SJCRH30 (cell line): ENCODE measurements at regions not wholly inside any gene's neighbourhood (a gene's known extent, or its start where the extent isn't known, plus 50 kb on each side); places are given as distances from the start of the nearest gene placed in this dataset.
A peak's percentile ranks its signal among the peaks of the same experiment; 100 is the strongest.

Experiments
- DNase-seq, 2 experiments: peaks; one replicate each; pipeline ENCODE4 v3.0.0-alpha.2; 2015 to 2020
- H3K27ac ChIP-seq: fragments of 250-450 bp; sonication (Bioruptor Pico); 2 replicates; pipeline ENCODE4 v1.5.1; 2020; ENCODE audit warnings: mild to moderate bottlenecking, moderate library complexity
- H3K27me3 ChIP-seq: fragments of 250-450 bp; sonication (Bioruptor Pico); 2 replicates; pipeline ENCODE4 v1.5.1; 2020; ENCODE audit warnings: mild to moderate bottlenecking, moderate library complexity
- H3K36me3 ChIP-seq: fragments of 250-450 bp; sonication (Bioruptor Pico); 2 replicates; pipeline ENCODE4 v1.5.1; 2020; ENCODE audit warnings: mild to moderate bottlenecking, moderate library complexity
- H3K4me1 ChIP-seq: fragments of 250-450 bp; sonication (Bioruptor Pico); 2 replicates; pipeline ENCODE4 v1.5.1; 2020; ENCODE audit warnings: mild to moderate bottlenecking, moderate library complexity
- H3K4me3 ChIP-seq: fragments of 250-450 bp; sonication (Bioruptor Pico); 2 replicates; pipeline ENCODE4 v1.5.1; 2020; ENCODE audit warnings: mild to moderate bottlenecking, moderate library complexity
- H3K9me3 ChIP-seq: fragments of 250-450 bp; sonication (Bioruptor Pico); replicated peaks from 2 replicates; pipeline ENCODE4 v1.5.1; 2020; ENCODE audit warnings: mild to moderate bottlenecking, moderate library complexity

DNA sequence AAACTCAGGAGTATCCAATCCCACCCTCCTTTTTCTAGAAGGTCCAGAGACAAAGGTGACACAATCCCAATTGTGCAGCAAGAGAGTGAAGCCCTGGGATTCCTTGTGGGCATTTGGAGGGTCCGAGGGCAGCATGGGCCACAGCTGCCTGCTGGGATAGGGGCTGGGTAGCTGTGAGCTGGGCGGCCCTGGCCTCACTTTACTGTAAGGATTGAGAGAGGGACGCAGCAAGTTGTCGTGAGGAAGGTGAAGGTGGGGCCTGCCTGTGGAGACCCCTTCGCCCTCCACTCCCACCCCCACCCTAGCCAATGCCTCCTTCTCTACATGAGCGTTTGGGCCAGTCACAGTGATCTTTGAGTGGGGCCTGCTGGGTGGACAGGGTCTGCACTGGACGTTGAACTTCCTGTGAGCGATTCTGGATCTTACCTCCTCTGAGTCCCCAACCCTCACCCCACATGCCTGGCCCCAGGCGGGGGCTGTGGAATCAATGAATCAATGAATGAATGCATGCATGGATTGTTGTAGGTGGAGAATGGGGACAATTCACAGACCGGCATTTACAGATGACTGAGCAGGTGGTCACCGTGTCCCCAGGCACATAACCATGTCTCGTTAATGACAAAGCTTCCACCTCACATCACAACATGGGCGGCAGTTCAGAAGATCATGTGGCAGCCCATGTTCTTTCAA lies 107.2 kb downstream of the INHBB start:
- no peaks in the 10 kb centered on the region for H3K9me3 ChIP-seq
- DNase-seq = no peak
- H3K4me3 ChIP-seq = no peak overlapping the region
- H3K4me1 ChIP-seq = no peaks in the 10 kb centered on the region
- no peak overlapping the region for H3K27ac ChIP-seq
- no peaks in the 10 kb centered on the region for H3K36me3 ChIP-seq
- peaks cover 20% of the 10 kb centered on the region for H3K27me3 ChIP-seq

DNA sequence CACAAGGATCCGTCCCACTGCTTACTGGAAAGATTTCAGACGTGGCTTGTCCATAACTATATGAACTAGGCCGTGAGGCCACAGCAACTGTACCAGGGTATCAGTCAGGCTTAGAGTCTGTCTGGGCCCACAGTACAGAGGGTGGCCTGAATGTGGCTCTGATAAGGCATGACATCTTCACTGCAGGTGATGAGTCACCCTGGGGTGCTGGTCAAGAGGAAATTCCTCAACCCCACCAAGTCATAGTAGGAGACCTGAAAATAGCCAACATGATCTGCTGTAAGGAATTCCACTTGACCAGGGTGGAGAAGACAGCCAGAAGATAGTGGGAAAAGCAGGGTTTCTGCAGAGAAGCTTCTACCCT lies 107.7 kb downstream of the INHBB start:
- no peak for DNase-seq
- Histone ChIP-seq H3K27ac (no peak overlapping the region), H3K27me3 (peaks cover 20% of the 10 kb centered on the region), H3K9me3 (no peaks in the 10 kb centered on the region), H3K4me3 (no peak overlapping the region), H3K36me3 (no peaks in the 10 kb centered on the region), H3K4me1 (no peaks in the 10 kb centered on the region)

DNA sequence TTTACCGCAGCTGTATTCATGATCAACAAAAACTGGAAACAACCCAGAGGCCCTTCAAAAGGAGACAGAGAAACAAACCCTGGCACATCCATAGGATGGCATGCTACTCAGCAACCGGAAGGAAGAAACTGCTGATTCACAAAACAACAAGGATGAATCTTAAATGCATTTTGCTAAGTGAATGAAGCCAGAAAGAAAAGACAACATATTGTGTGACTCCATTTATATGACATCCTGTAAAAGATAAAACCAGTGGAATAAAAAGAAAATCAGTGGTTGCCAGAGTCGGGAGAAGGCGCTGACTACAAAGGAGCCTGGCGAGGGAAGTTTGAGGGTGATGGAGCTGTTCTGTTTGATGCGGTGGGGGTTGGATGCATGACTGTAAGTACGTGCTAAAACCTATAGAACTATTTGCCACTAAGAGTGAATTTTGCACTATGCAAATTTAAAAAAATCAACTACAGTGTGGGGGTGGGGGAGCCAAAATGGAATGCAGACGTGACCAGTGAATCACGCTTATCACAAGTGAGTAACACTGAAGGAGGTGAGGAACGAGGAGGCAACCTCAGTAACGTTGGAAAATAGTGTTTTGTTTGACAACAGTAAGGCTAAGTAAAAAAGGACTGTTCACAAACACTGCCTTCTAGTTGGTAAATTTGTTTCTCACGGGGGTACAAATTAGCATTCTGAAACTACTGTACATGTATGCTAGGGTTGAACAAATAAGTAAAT lies 108.9 kb downstream of the INHBB start:
- no peaks in the 10 kb centered on the region for H3K36me3 ChIP-seq
- H3K4me1 ChIP-seq = no peaks in the 10 kb centered on the region
- no peak overlapping the region for H3K27ac ChIP-seq
- no peak overlapping the region for H3K4me3 ChIP-seq
- no peaks in the 10 kb centered on the region for H3K9me3 ChIP-seq
- peaks cover 17% of the 10 kb centered on the region for H3K27me3 ChIP-seq
- DNase-seq = no peak

DNA sequence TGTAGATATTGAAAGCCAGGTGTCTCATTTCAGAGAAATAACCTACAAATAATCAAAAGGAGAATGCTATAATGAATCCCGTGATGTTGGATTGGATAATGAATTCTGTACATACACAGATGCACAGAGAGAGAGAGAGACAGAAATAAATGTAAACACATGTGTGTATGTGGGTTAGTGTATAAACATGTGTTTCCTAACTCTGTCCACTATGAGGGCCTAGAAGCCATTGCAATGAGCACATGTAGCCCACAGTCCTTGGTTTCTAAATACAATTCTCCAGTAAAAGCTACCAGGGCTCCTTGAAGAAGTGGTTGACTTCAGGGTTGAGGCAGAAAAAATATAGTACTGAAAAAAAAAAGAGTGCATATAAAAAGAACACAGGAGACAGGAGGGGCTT lies 109.5 kb downstream of the INHBB start:
- Histone ChIP-seq H3K36me3 (no peaks in the 10 kb centered on the region), H3K9me3 (no peaks in the 10 kb centered on the region), H3K4me1 (no peaks in the 10 kb centered on the region), H3K4me3 (no peak overlapping the region), H3K27ac (no peak overlapping the region), H3K27me3 (peaks cover 15% of the 10 kb centered on the region)
- DNase-seq = no peak

DNA sequence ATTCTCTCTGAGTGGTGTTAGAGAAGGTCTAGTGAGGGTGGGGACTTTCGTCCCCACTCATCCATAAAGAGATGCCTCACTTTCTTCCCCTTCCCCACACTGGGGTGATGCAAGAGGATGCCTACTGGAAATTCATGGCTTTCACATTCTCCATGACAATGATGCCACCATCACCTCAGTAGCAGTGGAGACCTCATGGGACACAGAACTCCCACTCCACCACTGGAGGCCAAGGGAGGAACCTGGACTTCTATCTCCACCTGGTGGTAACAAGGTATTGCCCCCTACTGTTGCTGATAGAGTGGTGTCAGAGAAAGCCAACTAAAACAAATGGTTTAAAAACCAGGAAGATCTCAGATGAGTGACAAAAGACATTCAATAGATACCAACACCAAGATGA lies 110.9 kb downstream of the INHBB start:
- no peaks in the 10 kb centered on the region for H3K4me1 ChIP-seq
- H3K27ac ChIP-seq = no peak overlapping the region
- DNase-seq = no peak
- peaks cover 7% of the 10 kb centered on the region for H3K27me3 ChIP-seq
- H3K4me3 ChIP-seq = no peak overlapping the region
- no peaks in the 10 kb centered on the region for H3K9me3 ChIP-seq
- H3K36me3 ChIP-seq = no peaks in the 10 kb centered on the region

DNA sequence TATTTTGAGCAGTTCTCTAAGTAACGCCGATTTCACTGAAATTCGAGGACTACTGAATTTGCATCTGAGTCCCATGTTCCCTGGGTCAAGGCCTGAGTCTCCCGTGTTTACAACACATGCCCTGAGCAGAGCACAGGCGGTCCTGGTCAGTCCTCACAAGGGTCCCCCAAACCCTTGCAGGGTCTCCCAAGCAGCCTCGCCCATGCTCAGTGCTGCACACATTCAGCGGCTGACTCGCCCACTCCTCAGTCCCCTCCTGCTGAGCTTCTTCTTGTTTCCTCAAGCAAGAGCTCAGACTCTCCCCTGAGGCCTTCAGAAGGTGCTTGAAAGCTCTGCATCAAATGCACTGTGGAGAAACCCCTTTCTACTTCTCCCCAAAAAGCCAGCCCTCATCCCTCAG lies 114.6 kb downstream of the INHBB start:
- H3K27ac ChIP-seq = no peak overlapping the region
- no peak overlapping the region for H3K4me3 ChIP-seq
- no peak for DNase-seq
- no peaks in the 10 kb centered on the region for H3K36me3 ChIP-seq
- no peaks in the 10 kb centered on the region for H3K4me1 ChIP-seq
- no peaks in the 10 kb centered on the region; the same call in 1 of the 2 replicates for H3K27me3 ChIP-seq
- H3K9me3 ChIP-seq = no peaks in the 10 kb centered on the region

DNA sequence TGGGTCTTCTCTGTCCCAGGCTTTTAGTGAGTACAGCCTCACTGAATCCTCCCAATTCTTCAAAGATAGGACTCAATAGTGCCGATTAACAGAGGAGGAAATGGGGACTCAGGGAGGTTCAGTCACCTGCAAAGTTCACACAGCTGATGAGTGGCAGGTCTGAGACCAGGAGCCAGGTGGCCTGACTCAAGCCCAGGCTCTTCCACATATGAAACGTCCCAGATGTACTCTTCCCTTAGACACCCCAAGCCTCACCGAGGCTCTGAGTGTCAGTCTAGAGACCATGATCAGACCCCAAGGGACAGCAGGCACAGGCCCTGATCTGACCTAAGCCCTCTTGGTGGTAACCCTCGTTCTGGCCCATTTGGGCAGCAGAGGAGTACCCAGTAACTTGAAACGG lies 115.2 kb downstream of the INHBB start:
- no peak overlapping the region for H3K27ac ChIP-seq
- H3K4me1 ChIP-seq = no peaks in the 10 kb centered on the region
- no peak for DNase-seq
- no peaks in the 10 kb centered on the region for H3K36me3 ChIP-seq
- peaks cover 3% of the 10 kb centered on the region; the same call in 1 of the 2 replicates for H3K27me3 ChIP-seq
- H3K9me3 ChIP-seq = no peaks in the 10 kb centered on the region
- no peak overlapping the region for H3K4me3 ChIP-seq

DNA sequence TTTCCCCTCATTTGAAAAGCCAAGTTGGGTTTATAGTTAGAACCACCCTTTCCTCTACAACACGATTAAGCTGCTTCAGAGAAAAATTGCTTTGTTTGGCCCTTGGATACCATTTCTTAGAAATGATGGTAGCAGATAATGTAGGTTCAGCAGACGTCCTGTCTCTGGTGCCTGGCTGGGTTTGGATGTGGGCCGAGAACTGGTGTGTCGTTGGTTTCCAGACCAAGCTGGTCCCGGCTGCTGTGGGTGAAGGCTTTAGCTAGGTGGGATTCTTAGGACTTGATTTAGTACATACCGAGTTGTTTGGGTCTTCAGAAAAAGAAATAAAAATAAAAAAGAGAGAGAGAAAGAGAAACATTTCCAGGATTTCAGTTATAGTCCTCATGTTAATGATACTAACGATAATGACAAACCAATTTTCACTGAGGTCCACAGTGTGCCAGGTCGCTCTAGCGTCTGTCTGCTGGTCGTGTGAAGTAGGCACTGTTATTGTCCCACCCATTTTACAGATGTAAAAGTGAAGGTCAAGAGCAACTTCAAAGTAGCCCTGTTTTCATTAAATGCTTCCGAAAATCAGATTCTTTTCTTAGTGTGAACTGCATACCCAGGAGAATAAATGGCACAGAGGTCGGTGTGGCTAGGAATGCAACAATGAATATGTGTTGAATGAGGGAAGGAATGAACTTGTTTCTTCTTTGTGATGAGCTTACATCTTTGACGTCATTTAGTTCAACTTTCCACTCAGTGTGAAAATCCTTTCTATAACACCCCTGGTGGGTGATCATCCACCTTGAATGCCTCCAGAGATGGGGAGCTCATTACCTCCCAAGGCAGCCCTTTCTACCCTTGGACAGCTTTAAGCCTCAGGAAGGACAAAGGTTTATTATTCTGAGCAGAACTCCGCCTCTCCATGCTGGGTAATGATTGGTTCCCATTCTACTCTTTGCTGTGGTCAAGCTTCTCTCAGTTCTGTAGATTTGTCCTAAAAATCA lies 115.9 kb downstream of the INHBB start:
- no peak overlapping the region for H3K4me3 ChIP-seq
- no peak for DNase-seq
- H3K36me3 ChIP-seq = no peaks in the 10 kb centered on the region
- no peaks in the 10 kb centered on the region for H3K9me3 ChIP-seq
- no peaks in the 10 kb centered on the region for H3K4me1 ChIP-seq
- H3K27ac ChIP-seq = no peak overlapping the region
- peaks cover 3% of the 10 kb centered on the region; the same call in 1 of the 2 replicates for H3K27me3 ChIP-seq

DNA sequence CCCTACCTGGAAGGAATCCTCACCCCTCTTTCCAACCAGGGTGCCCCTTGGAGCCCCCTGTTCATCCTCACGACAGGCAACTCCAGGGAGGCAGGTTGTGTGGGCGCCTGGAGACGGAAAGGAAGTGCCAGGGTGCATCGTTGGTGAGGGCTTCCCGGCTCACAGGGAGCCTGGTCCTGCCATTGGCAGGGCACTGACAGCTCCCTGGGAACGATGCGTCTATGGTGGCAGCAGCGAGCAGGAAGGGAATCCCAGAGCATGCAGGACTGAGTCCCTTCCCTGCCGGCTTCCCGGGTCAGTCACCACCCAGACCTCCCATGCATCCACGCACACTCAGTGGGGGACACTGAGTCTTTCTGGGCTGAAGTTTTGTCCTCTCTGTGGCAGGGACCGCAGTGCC lies 117.6 kb downstream of the INHBB start:
- no peak for DNase-seq
- no peaks in the 10 kb centered on the region for H3K4me1 ChIP-seq

DNA sequence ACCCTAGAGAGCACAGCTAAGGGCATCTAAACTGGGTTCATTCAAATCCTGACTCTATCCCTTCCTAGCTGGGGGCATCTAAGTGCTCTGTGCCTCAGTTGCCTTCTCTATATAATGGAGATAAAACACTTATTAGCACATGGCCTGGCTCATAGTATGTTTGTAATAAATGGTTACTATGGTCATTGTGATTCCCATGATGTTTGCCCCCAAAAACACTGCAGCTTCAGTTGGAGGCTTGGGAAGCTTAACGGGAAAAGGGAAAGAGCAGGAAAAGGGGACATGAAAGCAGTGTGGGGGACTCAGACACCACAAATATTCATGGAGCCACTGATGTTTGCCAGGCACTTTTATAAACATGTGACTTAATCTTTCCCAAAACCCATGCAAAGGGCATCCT lies 118.1 kb downstream of the INHBB start:
- H3K36me3 ChIP-seq = no peaks in the 10 kb centered on the region
- no peak overlapping the region for H3K4me3 ChIP-seq
- no peak overlapping the region for H3K27ac ChIP-seq
- H3K27me3 ChIP-seq = peaks cover 10% of the 10 kb centered on the region; the same call in 1 of the 2 replicates
- H3K9me3 ChIP-seq = no peaks in the 10 kb centered on the region
- DNase-seq = no peak
- no peaks in the 10 kb centered on the region for H3K4me1 ChIP-seq

More for the DNA sequence above, 117.6 kb downstream of the INHBB start:
- no peaks in the 10 kb centered on the region for H3K9me3 ChIP-seq
- H3K4me3 ChIP-seq = no peak overlapping the region
- peaks cover 5% of the 10 kb centered on the region; the same call in 1 of the 2 replicates for H3K27me3 ChIP-seq
- no peaks in the 10 kb centered on the region for H3K36me3 ChIP-seq
- H3K27ac ChIP-seq = no peak overlapping the region

DNA sequence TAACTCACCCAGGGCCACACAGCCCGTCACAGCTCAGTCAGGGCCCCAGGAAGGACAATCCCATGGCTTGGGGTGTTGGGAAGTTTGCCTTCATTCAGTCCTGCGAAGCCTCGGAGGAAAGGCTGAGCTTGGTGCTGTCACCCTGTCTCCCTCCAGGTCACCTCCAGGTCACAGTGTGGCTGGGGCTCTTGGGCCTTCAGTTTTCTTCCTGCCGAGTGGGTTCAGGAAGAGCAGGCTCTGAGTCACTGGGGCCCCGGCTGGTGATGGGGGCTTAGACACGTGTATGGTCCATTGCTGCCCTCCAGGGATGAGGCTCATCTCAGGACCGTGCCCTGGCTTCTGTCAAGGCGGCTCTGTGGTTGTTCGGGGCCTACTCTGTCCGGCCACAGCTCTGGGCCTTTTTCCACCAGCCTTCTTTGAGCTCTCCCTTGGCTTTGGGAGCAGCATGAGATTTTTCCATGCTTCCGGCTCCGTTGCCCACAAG lies 118.6 kb downstream of the INHBB start:
- H3K36me3 ChIP-seq = no peaks in the 10 kb centered on the region
- H3K4me3 ChIP-seq = no peak overlapping the region
- H3K4me1 ChIP-seq = no peaks in the 10 kb centered on the region
- DNase-seq = no peak
- peaks cover 11% of the 10 kb centered on the region; the same call in 1 of the 2 replicates for H3K27me3 ChIP-seq
- H3K27ac ChIP-seq = no peak overlapping the region
- H3K9me3 ChIP-seq = no peaks in the 10 kb centered on the region

DNA sequence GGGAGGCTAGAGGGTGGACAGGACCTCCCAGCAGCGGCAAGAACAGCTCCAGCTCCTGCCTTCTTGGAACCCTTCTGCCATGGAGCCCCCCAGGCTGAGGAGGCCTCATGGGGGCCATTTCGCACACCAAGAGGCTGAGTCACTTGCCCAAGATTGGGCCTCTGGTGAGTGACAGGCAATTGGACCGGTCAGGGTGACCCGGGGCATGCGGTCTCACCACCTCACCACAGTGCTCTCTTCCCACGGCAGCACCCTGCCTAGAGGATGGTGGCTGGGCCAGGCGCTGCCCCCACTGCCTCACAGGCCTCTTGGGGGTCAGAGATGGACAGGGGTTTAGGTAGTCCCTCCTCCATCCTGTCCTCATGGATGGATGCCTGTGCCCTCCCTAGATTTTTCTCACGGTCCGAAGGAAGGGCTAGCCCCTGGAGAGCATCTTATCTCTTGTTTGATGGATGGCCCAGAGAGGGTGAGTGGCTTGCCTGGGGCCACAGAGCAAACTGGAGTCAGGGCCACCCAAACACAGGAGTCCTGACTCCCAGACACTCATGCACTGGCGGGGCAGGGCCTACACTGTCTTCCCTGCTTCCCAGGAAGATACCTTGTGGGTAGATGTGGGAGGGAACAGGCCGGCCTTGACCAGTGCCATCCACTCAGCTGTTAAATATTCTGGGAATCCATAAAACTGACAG lies 119.2 kb downstream of the INHBB start:
- no peaks in the 10 kb centered on the region for H3K9me3 ChIP-seq
- no peak for DNase-seq
- H3K4me1 ChIP-seq = no peaks in the 10 kb centered on the region
- H3K36me3 ChIP-seq = no peaks in the 10 kb centered on the region
- H3K27ac ChIP-seq = no peak overlapping the region
- H3K27me3 ChIP-seq = peaks cover 11% of the 10 kb centered on the region; the same call in 1 of the 2 replicates
- no peak overlapping the region for H3K4me3 ChIP-seq

DNA sequence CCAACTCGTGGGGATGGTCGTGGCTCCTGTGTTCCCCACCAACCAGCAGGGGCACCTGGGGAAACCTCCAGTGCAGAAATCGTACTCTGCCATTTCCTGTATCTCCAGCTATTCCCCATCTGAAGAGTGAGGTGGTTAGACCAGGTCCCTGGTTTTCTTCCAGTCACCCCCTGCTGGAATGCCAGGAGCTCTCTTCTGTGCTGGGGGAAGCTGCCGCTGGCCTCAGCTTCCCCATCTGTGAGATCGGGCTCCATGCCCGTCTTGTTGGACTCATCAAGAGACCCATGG lies 119.7 kb downstream of the INHBB start:
- H3K9me3 ChIP-seq = no peaks in the 10 kb centered on the region
- peaks cover 11% of the 10 kb centered on the region; the same call in 1 of the 2 replicates for H3K27me3 ChIP-seq
- no peaks in the 10 kb centered on the region for H3K4me1 ChIP-seq
- H3K36me3 ChIP-seq = no peaks in the 10 kb centered on the region
- H3K4me3 ChIP-seq = no peak overlapping the region; the same call in 1 of the 2 replicates
- H3K27ac ChIP-seq = no peak overlapping the region
- DNase-seq = no peak

DNA sequence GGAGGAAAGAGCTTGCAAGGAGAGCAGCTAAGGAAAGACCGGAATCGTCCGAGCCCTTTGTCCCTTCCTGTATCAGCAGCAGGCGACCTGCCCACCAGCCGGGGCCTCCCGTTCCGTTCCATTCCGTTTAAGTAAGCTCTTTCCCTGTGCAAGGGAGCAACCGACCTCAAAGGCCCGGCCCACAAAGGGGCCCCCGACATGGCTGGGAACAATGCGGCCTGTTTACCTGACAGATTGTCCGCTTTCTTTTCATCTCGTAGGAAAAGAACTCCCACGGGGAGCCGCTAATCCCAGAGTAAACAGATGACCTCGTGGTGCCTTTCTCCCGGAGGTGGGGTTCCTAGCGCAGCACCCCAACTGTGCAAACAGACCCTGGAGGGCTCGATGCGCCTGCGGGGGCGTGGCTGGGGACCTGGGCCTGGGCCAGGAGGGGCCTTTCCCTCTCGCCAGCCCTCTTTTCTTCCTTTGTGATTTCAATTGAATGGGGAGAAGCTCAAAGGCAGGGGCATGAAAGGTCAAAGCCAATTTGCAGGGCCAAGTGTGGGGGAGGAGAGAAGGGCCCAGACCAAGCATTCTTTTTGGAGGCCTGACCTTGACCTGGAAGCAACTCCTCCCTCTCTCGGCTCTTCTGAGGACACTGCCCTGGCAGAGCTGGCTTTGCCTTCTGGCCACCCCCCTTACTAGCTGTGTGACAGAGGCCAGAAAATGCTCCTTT lies 120.2 kb downstream of the INHBB start:
- DNase-seq = peak; percentile 12 to 37
- Histone ChIP-seq H3K4me1 (no peaks in the 10 kb centered on the region), H3K27ac (no peak overlapping the region), H3K27me3 (peaks cover 11% of the 10 kb centered on the region; the same call in 1 of the 2 replicates), H3K36me3 (no peaks in the 10 kb centered on the region), H3K9me3 (no peaks in the 10 kb centered on the region), H3K4me3 (peak overlapping the region; percentile 16; the same call in 1 of the 2 replicates)
